ENCODE measurements at regions not wholly inside any gene's neighbourhood (a gene's known extent, or its start where the extent isn't known, plus 50 kb on each side); places are given as distances from the start of the nearest gene placed in this dataset.

DNA sequence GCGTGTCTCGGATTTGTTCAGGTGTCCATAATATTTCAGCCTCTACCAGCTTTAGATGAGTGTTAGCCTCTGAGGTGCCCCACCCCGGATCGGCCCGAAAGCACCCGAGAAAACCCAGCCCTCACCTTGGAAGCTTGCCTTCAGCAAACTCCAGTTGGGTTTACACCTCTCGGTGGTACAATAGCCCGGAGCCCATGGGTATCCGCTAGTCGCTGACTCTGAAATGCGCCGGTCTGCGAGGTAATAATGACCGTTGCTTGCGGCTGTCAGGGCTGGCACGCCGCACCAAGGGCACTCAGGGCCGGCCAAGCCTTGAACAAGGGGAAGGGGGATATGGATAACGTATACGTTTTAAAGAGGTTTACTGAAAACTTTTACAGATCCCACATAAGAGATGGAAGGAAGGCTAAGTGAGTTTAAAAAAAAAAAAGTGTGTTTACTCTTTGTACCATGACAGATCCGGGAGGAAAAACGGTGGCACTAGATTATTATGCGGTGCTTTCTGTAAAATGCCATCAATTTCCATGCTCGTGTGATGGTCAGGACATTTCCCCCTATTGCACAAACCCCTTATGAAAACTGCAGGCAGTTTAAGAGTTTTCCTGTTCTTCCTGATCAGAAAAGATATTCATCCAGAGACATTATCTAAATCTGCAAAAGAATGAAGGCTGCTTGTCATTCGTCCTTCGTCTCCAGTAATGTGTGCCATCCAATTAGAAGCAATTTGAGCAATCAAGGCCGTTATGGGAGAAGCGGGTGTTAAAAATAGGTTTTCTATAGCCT, 124.2 kb downstream of the TMEM161B start:
- DNase-seq (ENCODE audit: low read depth, low spot score) = no peak

DNA sequence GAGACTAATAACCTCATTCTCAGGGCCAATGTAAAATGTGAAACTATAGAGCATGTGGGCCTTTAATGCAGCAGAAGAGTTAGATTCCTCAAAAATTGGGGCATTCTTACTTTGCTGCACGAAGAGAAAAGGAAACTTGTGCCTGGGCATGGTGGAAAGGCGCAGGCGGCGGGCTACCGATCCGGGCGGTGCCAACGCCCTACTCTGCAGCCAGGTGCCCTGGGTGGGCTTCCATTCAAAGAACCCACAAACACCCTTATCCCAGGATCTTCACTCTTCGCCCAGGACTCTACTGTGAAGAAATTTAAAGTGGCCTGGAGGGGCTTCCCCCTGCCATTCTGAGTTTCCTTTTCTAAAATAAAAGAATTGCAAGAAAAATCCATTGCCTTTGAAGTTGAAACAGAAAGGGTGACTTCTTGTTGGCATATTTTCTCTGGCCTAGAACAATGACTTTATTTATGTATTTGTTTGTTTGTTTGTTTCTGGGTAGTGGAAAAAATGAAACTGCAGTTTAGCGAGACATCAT, 124.9 kb downstream of the TMEM161B start:
- DNase-seq (ENCODE audit: low read depth, low spot score) = no peak

DNA sequence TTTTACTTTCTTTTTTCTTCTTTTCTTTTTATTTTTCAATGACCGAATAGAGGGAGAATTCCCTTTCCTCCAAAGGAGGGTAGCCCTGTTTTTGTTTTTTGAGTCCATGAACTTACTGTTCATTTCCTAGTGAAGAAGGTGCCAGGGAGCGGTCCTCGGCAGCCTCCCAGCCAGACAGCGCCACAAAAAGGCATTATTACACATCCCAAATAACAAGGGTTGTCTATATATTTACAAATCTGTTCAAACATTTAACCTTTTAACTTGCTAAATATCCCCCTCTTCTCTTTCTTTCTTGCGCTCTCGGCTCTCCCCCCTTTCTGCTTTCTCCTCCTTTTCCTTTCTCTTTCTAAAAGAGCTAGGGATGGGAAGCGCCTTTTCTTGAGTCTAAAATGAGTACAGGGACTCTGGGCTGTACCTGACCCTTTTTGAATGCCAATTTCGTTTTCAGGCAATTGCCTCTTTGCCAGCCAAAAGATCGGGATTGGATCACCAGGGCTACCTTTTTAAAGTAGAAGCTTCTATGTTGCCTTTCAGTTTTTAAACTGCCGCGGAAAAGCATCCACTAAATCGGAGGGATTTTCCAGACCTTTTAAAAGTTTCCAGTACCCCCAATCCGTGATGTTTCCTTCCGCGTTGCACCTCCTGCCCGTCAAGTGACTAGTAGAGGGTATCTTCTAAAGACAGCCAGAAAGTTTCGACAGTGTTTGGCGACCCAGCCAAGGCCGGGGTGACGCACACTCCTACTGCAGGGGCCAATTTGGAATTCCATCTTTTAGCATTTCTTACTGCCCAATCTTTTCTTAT, 125.6 kb downstream of the TMEM161B start:
- no peak for DNase-seq (ENCODE audit: low read depth, low spot score)

DNA sequence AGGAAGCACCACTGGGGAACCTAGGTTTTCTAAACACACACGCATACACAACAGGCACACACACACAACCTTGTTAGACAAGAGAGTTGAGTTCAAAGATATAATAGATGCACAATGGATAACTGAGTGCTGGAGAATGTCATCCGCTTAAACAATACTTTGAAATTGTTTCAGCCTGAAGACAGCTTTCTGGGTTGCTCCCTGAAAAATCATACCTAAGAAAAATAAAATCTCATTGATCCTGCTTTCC, 126.1 kb downstream of the TMEM161B start:
- DNase-seq (ENCODE audit: low read depth, low spot score) = no peak

DNA sequence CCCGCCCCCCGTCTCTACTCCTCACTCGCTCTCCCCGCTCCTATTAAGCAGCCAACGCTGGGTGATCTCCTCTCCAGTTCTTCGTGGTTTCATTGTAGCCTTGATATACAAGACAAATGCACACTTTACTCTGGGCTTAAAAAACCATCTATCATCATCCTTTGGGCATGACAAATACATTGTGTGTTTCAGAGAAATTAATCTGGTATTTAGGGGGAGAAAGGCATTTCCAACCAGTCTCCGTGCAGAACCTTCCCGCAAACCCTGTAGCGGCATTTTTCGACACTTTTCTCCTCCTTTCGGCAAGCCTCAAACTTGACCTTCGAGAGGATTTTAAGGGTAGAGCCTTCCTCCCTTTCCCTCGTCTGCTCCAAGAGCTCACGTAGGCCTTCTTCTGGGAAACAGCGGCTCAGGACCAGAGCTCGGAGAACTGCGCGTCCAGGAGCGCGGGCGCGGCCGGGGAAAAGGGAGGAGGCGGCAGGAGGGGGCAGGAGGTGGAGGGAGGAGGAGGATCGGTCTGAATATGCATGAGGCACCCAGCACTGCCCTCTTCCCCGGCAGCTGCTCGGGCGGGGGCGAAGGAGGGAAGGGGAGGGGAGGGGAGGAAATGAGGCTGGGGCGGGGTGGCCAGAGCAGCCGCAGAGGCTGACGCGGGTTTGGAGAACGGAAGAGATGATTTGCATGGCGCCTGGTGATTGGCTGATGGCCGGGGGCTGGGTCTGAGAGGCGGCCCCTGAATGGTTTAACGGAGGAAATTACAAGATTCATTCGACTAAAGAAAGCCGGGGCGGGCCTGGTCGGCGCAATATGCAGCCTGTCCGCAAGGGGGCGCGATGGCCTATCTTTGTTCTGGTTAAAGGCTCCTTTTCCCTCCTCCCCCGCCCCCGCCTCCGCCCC, 127.5 kb downstream of the TMEM161B start:
- peak; percentile 6 for DNase-seq (ENCODE audit: low read depth, low spot score)

DNA sequence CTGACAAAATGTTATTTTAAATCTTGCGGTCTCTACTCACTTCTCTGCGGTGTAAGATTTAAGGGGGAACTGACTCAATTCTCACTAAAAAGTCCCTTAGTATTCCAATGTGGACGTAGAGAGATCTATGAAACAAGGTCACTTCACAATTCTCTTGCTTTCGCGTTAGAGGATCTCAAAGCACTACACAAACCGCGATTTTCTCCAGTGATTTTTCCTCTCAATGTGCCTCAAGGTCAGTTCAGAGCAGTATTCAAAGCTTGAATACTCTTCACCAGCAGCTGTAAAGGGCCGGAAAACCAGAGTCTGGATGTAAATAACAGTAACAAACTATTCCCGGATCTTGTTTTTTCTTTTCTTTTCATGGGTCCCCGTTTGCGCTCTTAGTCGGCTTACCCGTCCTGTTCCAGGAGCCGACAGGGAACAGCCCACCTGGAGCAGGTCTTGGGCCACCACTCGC, 128.2 kb downstream of the TMEM161B start:
- DNase-seq (ENCODE audit: low read depth, low spot score) = no peak

DNA sequence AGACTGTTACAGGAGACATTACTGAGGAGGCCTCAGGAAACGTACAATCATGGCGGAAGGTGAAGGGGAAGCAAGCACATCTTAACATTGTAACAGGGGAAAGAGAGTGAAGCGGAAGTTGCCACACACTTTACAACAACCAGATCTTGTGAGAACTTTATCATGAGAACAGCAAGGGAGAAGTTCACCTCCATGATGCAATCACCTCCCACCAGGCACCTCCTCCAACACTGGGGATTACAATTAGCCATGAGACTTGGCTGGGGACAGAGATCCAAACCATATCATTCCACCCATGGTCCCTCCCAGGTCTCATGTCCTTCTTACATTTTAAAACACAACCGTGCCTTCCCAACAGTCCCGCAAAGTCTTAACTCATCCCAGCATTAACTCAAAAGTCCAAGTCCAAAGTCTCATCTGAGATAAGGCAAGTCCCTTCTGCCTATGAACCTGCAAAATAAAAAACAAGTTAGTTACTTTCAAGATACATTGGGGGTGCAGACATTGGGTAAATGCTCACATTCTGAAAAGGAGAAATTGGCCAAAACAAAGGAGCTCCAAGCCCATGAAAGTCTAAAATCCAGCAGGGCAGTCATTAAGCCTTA, 138.3 kb downstream of the TMEM161B start:
- DNase-seq (ENCODE audit: low read depth, low spot score) = no peak

DNA sequence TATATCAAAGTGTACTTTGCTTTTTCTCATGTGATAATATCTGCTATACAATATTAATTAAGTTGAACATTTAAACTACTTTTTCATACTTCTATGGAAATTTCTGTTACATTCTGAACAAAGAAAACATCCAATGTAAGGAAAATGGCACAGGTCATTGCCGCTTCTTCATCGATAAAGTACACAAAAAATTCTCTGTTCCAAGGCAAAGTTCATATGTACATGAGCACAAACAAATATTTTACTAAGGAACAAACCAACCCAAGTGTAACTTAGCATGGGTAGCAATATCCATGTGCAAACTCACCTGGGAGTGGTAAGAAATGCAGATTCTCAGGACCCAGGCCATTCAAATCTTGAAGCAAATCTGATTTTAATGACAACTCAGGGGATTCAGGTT, 139.8 kb downstream of the TMEM161B start:
- no peak for DNase-seq (ENCODE audit: low read depth, low spot score)

DNA sequence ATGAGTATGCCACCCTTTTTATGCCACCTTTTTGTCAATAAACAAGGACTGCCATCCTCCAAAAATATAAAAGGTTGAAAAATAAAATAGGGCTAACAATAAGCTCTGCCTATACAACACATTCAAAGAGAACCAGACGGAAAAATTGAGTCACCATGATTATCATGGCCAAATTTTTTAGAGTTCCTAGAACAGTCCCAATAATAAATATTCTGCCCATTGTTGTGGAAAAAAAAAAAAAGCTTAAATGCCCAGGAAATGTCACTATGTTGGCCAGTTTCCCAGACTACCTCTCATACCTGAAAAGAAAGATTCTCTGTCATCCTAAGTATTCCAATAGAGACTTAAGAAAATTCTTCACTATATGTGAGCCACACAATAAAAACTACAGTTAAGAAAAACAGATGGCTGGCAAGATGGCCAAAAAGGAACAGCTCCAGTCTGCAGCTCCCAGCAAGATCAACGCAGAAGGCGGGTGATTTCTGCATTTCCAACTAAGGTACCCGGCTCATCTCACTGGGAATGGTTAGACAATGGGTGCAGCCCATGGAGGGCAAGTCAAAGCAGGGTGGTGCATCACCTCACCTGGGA, 149.0 kb downstream of the TMEM161B start:
- no peak for DNase-seq (ENCODE audit: low read depth, low spot score)

DNA sequence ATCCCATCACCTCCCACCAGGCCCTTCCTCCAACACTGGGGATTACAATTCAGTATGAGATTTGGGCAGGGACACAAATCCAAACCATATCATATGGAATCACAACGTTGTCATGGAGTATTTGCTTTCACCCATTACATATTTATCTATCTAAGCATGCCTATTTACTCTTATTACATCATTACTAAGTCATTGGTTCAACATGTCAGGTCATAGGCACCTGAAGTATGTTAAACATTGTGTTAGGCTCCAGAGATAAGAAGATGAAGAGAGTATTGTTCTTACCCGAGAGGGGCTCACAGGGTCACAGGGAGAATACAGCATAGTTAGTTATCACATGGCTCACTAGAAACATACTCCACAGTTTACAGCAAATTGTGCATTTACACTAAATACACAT, 150.5 kb downstream of the TMEM161B start:
- no peak for DNase-seq (ENCODE audit: low read depth, low spot score)

DNA sequence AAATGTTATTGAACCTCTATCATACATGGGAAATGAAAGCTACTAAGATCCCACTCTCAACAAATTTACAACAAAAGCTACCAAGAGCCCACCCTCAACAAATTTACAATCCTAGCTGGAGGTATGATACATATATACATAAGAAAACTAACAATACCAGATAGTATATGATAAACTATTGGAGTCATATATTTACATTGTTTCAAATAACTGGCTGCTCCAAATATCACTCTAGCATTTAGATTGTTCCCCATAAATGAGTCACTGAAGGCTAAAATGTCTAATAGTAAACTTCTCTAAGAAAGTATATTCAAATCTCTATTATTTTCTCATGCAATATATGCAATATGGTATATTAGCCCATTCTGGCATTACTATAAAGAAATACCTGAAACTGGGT, 151.1 kb downstream of the TMEM161B start:
- no peak for DNase-seq (ENCODE audit: low read depth, low spot score)

DNA sequence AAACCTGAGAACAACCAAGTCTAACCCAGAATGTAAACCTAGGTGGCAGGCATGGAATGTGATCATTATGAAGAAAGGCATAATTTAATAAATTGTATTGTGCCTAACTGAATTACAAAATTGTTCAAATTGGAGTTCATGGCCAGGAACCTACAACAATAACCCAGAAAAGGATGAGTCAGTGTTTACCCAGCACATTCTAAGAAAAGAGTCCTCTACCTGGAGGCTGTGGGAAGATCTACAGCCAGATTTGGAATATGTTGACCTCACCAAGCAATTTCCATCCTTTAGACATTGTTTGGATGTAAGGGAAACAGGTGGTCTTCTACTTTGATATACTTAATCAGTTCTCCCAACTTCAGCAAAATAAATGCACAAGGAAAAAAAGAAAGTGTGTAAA, 152.2 kb downstream of the TMEM161B start:
- no peak for DNase-seq (ENCODE audit: low read depth, low spot score)

DNA sequence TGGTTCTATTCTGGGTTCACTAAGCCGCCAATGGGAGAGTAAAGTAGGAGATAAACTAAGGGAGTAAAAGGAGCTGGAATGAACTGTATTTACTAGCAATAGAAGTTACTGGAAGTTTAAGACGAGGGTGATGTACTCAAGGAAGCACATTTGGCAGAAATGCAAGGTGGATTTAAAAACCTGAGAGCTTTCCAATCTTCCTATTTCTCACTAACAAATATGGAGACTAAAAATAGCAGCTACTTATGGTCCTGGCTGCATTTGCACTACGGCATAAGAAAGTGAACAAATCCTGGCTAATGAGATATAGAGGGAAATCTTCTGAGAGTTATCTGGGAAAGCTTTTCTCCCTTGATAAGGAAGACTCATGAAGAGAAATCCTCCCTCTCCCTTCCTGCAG, 153.4 kb downstream of the TMEM161B start:
- DNase-seq (ENCODE audit: low read depth, low spot score) = no peak

DNA sequence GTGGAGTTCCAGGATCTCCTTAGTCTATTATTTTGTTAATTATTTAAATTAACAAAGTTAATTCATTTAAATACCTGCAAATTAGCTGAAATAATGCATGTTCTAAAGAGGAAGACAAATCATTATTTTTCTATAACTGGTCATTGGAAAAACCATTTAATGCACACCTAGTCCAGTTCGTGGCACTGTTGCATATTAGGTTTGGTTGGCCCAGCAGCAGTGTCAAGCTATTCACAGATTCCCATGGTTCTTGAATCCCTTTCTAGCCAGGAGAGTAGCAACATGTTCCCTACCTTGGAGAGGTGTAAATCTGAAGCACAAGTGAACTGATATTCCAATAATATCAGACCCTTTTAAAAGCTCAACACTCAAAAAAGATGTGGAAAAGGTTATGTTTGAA, 155.2 kb downstream of the TMEM161B start:
- no peak for DNase-seq (ENCODE audit: low read depth, low spot score)

DNA sequence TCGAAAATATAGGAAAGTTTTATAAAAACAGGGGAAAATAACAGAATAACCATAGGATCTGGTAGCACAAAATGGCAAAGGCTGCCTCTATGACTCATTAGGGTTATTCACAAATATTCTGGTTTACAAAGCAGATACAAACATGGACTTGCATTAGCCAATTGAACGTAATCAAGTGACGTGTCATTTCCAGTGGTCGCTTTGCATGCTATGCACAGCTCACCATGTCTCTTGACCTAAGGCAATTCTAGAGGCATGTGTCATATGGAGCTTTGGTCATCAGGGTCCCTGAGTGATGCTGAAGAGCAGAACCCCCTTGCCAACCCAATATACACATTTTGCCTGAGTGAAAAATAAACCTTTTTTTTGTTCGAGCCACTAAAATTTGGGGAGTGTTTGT, 158.8 kb downstream of the TMEM161B start:
- DNase-seq (ENCODE audit: low read depth, low spot score) = no peak

DNA sequence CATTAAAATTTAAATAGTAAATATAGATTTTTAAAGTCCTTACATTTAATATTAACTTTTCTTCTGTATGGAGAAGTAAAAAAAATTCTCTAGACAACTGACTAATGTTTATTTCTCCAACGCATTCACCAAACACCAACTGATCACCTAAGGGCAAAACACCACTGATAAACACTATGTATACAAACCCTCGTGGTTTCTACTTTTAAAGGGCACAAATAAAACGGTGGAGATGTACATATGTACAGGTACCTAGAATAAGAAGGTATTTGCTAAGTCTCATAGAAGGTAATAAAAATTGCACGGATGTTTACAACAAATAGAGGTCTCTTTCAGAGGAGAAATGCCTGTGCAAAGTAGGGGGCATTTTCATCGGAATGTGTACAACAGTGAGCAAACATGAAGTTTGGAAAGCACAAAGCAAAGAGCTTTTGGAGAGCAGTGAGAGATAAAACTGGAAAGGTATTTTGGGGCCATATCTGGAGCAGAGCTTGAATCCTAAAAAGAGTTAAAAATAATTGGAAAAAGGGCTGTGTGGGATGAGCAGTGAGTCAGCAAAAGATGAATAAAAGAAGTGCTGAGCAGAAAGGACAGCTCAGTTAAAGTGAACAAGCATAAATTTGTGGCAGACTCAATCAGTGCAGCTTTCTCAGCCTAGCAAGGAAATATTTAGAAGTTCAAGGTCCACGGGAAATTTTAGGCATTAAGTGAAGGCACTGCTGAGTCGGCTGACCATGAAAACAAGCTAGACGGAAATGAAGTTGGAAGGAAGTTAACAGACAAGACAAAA, 160.0 kb downstream of the TMEM161B start:
- DNase-seq (ENCODE audit: low read depth, low spot score) = no peak

DNA sequence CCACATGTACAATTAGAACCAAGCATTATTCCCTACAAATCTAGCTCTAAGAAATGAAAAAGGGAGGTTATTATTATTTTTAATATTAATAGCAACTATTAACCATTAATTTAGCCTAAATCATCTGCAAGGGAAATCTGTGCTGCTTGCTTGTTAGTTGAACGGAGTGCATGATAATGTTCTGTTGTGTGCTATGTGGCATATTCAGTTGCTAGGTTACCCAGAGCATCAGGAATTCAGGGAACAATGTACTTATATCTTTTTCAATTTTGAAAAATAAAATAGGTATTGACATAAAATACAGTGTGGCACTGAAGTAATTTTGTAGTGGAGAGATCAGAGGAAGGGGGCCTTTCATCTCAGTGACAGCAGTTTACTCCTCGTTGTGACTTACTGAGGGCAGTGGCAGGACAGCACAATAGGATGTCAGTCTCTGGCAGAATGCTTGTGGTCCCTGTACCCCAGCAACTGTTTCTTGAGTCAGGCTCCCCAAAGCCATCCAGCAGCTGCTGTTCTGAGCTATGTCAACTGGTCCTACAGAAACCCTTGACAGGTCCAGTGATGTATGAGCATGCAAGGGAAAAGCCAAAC, 173.6 kb downstream of the TMEM161B start:
- no peak for DNase-seq (ENCODE audit: low read depth, low spot score)

DNA sequence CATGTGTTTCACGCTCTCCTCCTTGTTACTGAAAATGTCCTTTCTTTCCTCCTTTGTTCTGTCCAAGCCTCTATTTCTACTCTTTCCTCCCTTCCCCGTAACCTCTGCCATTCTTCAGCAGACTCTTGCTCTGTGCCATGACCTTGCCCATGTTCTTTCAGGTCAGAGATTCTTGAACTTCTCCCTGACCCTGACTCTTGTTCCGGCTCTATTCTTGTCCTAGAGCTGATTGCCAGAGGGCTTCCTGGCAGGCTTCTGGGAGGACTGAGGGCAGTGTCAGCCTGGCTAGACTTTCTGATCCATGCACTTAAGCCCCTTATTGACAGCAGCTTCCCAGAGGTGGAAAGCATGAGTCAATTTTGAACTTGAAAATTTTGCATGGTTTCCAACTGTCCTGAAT, 174.2 kb downstream of the TMEM161B start:
- no peak for DNase-seq (ENCODE audit: low read depth, low spot score)

DNA sequence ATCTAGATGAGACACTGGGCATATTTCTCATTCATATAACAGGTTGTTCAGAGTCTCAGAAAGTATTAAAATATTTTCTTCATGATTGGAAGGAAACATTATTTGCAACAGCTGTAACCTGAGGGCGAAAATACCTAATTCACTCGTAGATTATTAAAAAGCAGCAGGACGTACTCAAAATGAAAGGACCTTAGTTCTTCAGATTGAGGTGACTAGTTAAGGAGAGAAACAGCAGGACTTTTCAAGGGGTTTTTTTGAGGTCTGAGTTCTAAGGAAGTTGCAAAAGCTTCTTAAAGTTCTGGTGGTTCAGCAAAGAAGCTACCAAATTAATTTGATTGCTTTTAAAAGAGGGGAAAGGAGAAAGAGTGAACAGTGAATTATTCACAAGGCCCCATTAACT, 174.9 kb downstream of the TMEM161B start:
- no peak for DNase-seq (ENCODE audit: low read depth, low spot score)

DNA sequence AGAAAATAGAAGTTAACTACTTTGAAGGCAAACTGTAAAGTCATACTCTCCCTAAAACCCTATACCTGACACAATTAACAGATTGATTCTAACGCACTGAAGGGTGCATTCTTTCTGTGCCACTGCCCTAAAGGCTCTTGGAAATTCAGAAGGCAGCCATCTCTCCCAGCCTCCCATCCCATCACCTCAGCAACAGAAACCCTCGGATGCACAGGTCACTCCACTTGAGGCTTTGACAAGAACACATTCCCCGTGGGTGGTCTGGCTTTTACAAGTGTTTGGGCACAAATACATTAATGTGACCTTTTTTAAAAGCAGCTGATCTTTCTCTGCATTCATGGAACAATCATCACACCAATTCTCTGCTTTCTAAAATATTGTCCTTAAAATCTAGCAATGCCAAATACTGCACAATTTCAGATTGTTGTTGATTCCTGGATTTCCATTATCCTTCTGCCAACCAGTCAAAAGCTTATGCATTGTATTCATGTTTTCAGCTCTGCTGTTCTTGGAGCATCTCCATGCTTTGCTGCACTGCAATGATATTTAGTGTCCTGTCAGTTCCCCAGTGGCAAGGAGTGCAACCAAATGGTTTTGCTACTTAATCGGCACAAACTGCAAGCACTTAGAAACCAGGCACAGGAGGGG, 175.6 kb downstream of the TMEM161B start:
- no peak for DNase-seq (ENCODE audit: low read depth, low spot score)
